OCI-LY1 (cell line): ENCODE measurements at regions not wholly inside any gene's neighbourhood (a gene's known extent, or its start where the extent isn't known, plus 50 kb on each side); places are given as distances from the start of the nearest gene placed in this dataset.

Source experiments
- H2AFZ ChIP-seq: fragments of 200-600 bp; sonication (generic), shearing (Covaris generic); 2 replicates; pipeline ENCODE4 v1.6.0; 2014; ENCODE audit warnings: antibody characterized with exemption, mild to moderate bottlenecking, low read length
- H3F3A ChIP-seq: fragments of 200-600 bp; sonication (generic), shearing (Covaris generic); 2 replicates; pipeline ENCODE4 v1.6.0; 2014; ENCODE audit warnings: mild to moderate bottlenecking, antibody characterized with exemption, low read length, moderate library complexity; ENCODE audit not compliant: insufficient read depth
- H3K27ac ChIP-seq: fragments of 200-600 bp; sonication (generic); 2 replicates; pipeline ENCODE4 v1.5.1; 2014; ENCODE audit warnings: low read length, mixed run types, mild to moderate bottlenecking, low read depth; ENCODE audit not compliant: poor library complexity, severe bottlenecking
- H3K27me3 ChIP-seq: fragments of 200-600 bp; sonication (generic); 2 replicates; pipeline ENCODE4 v1.6.0; 2014; ENCODE audit warnings: antibody characterized with exemption, mild to moderate bottlenecking, low read length, moderate library complexity; ENCODE audit not compliant: insufficient read depth
- H3K36me3 ChIP-seq: fragments of 200-600 bp; sonication (generic); 2 replicates; pipeline ENCODE4 v1.6.1; 2014; ENCODE audit warnings: mild to moderate bottlenecking, antibody characterized with exemption, low read length, moderate library complexity, mixed read lengths; ENCODE audit not compliant: insufficient read depth
- H3K4me1 ChIP-seq: fragments of 200-600 bp; sonication (generic); 2 replicates; pipeline ENCODE4 v1.5.1; 2014; ENCODE audit warnings: mild to moderate bottlenecking, low read length, moderate library complexity; ENCODE audit not compliant: insufficient read depth, severe bottlenecking
- H3K4me2 ChIP-seq: fragments of 200-600 bp; sonication (generic), shearing (Covaris generic); 2 replicates; pipeline ENCODE4 v1.6.1; 2014; ENCODE audit warnings: low read length
- H3K4me3 ChIP-seq: fragments of 200-600 bp; sonication (generic); 2 replicates; pipeline ENCODE4 v1.5.1; 2014; ENCODE audit warnings: low read length, low read depth, mild to moderate bottlenecking, mixed read lengths; ENCODE audit not compliant: poor library complexity, severe bottlenecking
- H3K79me2 ChIP-seq: fragments of 200-600 bp; shearing (Covaris generic); 2 replicates; pipeline ENCODE4 v1.6.1; 2016; ENCODE audit warnings: mixed run types, low read length, mixed read lengths; ENCODE audit not compliant: insufficient read depth
- H3K9ac ChIP-seq: fragments of 200-600 bp; sonication (generic), shearing (Covaris generic); 2 replicates; pipeline ENCODE4 v1.6.1; 2014; ENCODE audit warnings: mild to moderate bottlenecking, low read length, mixed read lengths
- H3K9me2 ChIP-seq: fragments of 200-600 bp; sonication (generic), shearing (Covaris generic); 2 replicates; pipeline ENCODE4 v1.6.1; 2014; ENCODE audit warnings: low read depth, mild to moderate bottlenecking, low read length, mixed read lengths
- H3K9me3 ChIP-seq: fragments of 200-600 bp; shearing (Covaris generic); 2 replicates; pipeline ENCODE4 v1.6.1; 2014; ENCODE audit warnings: low read length, mixed read lengths
- H4K20me1 ChIP-seq: fragments of 200-600 bp; sonication (generic), shearing (Covaris generic); 2 replicates; pipeline ENCODE4 v1.6.0; 2016; ENCODE audit warnings: mild to moderate bottlenecking, low read length; ENCODE audit not compliant: insufficient read depth
- CTCF ChIP-seq: fragments of 200-600 bp; sonication (generic), shearing (Covaris generic); IDR thresholded peaks from 2 replicates; pipeline ENCODE4 v1.5.1; 2017; ENCODE audit warnings: mild to moderate bottlenecking, antibody characterized with exemption, low read length, moderate library complexity, mixed read lengths
- EZH2 ChIP-seq: fragments of 200-600 bp; sonication (generic), shearing (Covaris generic); IDR thresholded peaks from 2 replicates; pipeline ENCODE4 v1.8.0; 2017; ENCODE audit warnings: borderline replicate concordance, mixed run types, mild to moderate bottlenecking, antibody characterized with exemption, low read length, moderate library complexity, mixed read lengths

- Histone ChIP-seq H3K79me2 (no peaks in the 10 kb centered on the region), H3K9ac (no peak overlapping the region), H3K9me3 (no peaks in the 10 kb centered on the region), H3K4me2 (no peak overlapping the region), H3K27ac (no peak overlapping the region), H2AFZ (no peak overlapping the region), H3K4me1 (no peaks in the 10 kb centered on the region), H3K27me3 (no peaks in the 10 kb centered on the region), H3K9me2 (no peaks in the 10 kb centered on the region), H3K36me3 (no peaks in the 10 kb centered on the region), H3K4me3 (no peak overlapping the region), H4K20me1 (no peaks in the 10 kb centered on the region), H3F3A (no peaks in the 10 kb centered on the region)
- no peak for TF ChIP-seq CTCF
- no peak for TF ChIP-seq EZH2
These were observed 417.2 kb downstream of the ZBBX start for GRCh38 chr3:166962911-166963310.

- Histone ChIP-seq H3K79me2 (no peaks in the 10 kb centered on the region), H2AFZ (no peak overlapping the region), H3K4me3 (no peak overlapping the region), H3F3A (no peaks in the 10 kb centered on the region), H4K20me1 (no peaks in the 10 kb centered on the region), H3K4me2 (no peak overlapping the region), H3K9me3 (no peaks in the 10 kb centered on the region), H3K4me1 (no peaks in the 10 kb centered on the region), H3K9me2 (no peaks in the 10 kb centered on the region), H3K27ac (no peak overlapping the region), H3K27me3 (no peaks in the 10 kb centered on the region), H3K36me3 (no peaks in the 10 kb centered on the region), H3K9ac (no peak overlapping the region)
- no peak for TF ChIP-seq EZH2
- TF ChIP-seq CTCF, result no peak
These were observed 423.0 kb downstream of the ZBBX start for GRCh38 chr3:166957121-166957520.

DNA sequence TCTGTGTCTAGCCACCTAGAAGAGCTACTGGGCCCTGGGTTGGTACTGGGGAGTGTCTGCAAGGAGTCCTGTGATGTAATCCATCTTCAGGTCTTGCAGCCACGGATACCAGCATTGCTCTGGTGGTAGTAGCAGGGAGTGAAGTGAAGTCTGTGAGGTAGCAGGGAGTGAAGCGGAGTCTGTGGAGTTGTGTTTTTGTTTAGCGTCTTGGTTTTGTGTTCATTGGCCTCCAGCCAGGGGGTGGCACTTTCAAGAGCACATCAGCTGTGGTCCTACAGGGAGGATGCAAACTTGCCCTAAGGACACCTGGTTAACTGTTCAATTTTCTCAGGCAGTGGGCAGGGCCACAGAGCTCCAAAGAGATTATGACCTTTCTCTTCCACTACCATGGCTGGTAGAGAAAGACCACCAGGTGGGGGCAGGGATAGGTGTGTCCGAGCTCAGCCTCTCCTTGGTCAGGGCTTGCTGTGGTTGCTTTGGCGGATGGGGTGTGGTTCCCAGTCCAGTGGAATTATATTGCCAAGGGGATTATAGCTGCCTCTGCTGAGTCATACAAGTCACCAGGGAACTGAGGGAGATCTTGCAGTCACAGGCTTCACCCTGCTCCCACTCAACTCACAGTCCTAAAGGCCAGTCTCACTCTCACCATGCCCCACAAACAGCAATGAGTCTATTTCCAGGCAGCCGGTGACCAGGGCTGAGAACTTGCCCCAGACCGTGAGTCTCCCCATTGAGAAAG, 424.7 kb downstream of the ZBBX start:
- Histone ChIP-seq H3K27ac (no peak overlapping the region), H3F3A (no peaks in the 10 kb centered on the region), H3K27me3 (no peaks in the 10 kb centered on the region), H3K9ac (no peak overlapping the region), H3K36me3 (no peaks in the 10 kb centered on the region), H3K4me2 (no peak overlapping the region), H3K4me3 (no peak overlapping the region), H2AFZ (no peak overlapping the region), H4K20me1 (no peaks in the 10 kb centered on the region), H3K79me2 (no peaks in the 10 kb centered on the region), H3K9me2 (no peaks in the 10 kb centered on the region), H3K9me3 (no peaks in the 10 kb centered on the region), H3K4me1 (no peaks in the 10 kb centered on the region)
- no peak for TF ChIP-seq CTCF
- TF ChIP-seq EZH2, result no peak
